GM18861 (cell line): ENCODE measurements at regions not wholly inside any gene's neighbourhood (a gene's known extent, or its start where the extent isn't known, plus 50 kb on each side); places are given as distances from the start of the nearest gene placed in this dataset.

Experiments
- ATAC-seq: cut with Tn5 transposase; IDR thresholded peaks from one replicate; pipeline ENCODE4 v1.9.1; 2021; ENCODE audit not compliant: unreplicated experiment

- ATAC-seq, result no peak
Observed at GRCh38 chr9:89829346-89829745, 224.5 kb downstream of the GADD45G start.

GRCh38 chr9:89835666-89836065 lies 230.9 kb downstream of the GADD45G start:
- ATAC-seq, result no peak

- ATAC-seq, result no peak
Observed at GRCh38 chr9:89837162-89837933, 232.5 kb downstream of the GADD45G start.

- no peak for ATAC-seq
Observed at GRCh38 chr9:89837934-89838310, 233.1 kb downstream of the GADD45G start.

- ATAC-seq, result no peak
Observed at GRCh38 chr9:89838621-89839020, 233.8 kb downstream of the GADD45G start.

- no peak for ATAC-seq
Observed at GRCh38 chr9:89839449-89839848, 234.6 kb downstream of the GADD45G start.

- ATAC-seq, result no peak
Observed at GRCh38 chr9:89839952-89840351, 235.1 kb downstream of the GADD45G start.

- no peak for ATAC-seq
Observed at GRCh38 chr9:89841456-89841855, 236.6 kb downstream of the GADD45G start.

GRCh38 chr9:89842267-89842768 lies 237.5 kb downstream of the GADD45G start:
- no peak for ATAC-seq

- ATAC-seq, result no peak
Observed at GRCh38 chr9:89843074-89843473, 238.3 kb downstream of the GADD45G start.

- no peak for ATAC-seq
Observed at GRCh38 chr9:89843591-89843990, 238.8 kb downstream of the GADD45G start.

- ATAC-seq, result no peak
Observed at GRCh38 chr9:89844075-89844474, 239.3 kb downstream of the GADD45G start.

- ATAC-seq, result no peak
Observed at GRCh38 chr9:89844535-89844934, 239.7 kb downstream of the GADD45G start.

- no peak for ATAC-seq
Observed at GRCh38 chr9:89845321-89845720, 240.5 kb downstream of the GADD45G start.

GRCh38 chr9:89845862-89846261 lies 241.1 kb downstream of the GADD45G start:
- no peak for ATAC-seq

GRCh38 chr9:89848060-89849040 lies 243.5 kb downstream of the GADD45G start:
- ATAC-seq, result no peak

GRCh38 chr9:89849096-89849495 lies 244.3 kb downstream of the GADD45G start:
- no peak for ATAC-seq

GRCh38 chr9:89850153-89850552 lies 245.3 kb downstream of the GADD45G start:
- ATAC-seq, result no peak

GRCh38 chr9:89850631-89851325 lies 246.0 kb downstream of the GADD45G start:
- no peak for ATAC-seq

- no peak for ATAC-seq
Observed at GRCh38 chr9:89853161-89853560, 248.3 kb downstream of the GADD45G start.

- ATAC-seq, result no peak
Observed at GRCh38 chr9:89853931-89854330, 249.1 kb downstream of the GADD45G start.
